Activated T-cell treated with anti-CD3 and anti-CD28 coated beads for 1 hour (primary cell): ENCODE measurements at regions not wholly inside any gene's neighbourhood (a gene's known extent, or its start where the extent isn't known, plus 50 kb on each side); places are given as distances from the start of the nearest gene placed in this dataset.
"Not testable (repeated sequence)": the region's sequence is repeated elsewhere in the genome, so short reads cannot be mapped to it uniquely, and the experiment has no call there.

ENCODE experiments used
- DNase-seq: peaks from one replicate; pipeline ENCODE4 v3.0.0-alpha.2; 2020; ENCODE audit warnings: low read depth

GRCh38 chr1:238764779-238765178, 621.6 kb upstream of the CHRM3 start:
- no peak for DNase-seq

- DNase-seq: no peak
These were observed 633.1 kb upstream of the CHRM3 start for GRCh38 chr1:238753252-238753651.

GRCh38 chr1:238752327-238752726, 634.0 kb upstream of the CHRM3 start:
- DNase-seq: no peak

GRCh38 chr1:238745069-238745468, 641.3 kb upstream of the CHRM3 start:
- no peak for DNase-seq

- no peak for DNase-seq
These were observed 647.5 kb upstream of the CHRM3 start for GRCh38 chr1:238738892-238739291.

GRCh38 chr1:238727670-238728069, 658.7 kb upstream of the CHRM3 start:
- no peak for DNase-seq

- no peak for DNase-seq
These were observed 663.6 kb upstream of the CHRM3 start for GRCh38 chr1:238722812-238723211.

GRCh38 chr1:238710697-238711096, 675.7 kb upstream of the CHRM3 start:
- no peak for DNase-seq

- no peak for DNase-seq
These were observed 685.3 kb upstream of the CHRM3 start for GRCh38 chr1:238701024-238701423.

GRCh38 chr1:238690415-238690814, 696.0 kb upstream of the CHRM3 start:
- no peak for DNase-seq

- DNase-seq: not testable (repeated sequence)
These were observed 701.8 kb upstream of the CHRM3 start for GRCh38 chr1:238684576-238684975.

GRCh38 chr1:238681451-238681850, 704.9 kb upstream of the CHRM3 start:
- DNase-seq: no peak

- no peak for DNase-seq
These were observed 705.3 kb upstream of the CHRM3 start for GRCh38 chr1:238681021-238681420.

- DNase-seq: no peak
These were observed 708.8 kb upstream of the CHRM3 start for GRCh38 chr1:238677567-238677966.

- no peak for DNase-seq
These were observed 711.1 kb upstream of the CHRM3 start for GRCh38 chr1:238675221-238675620.

- DNase-seq: no peak
These were observed 712.1 kb upstream of the CHRM3 start for GRCh38 chr1:238674316-238674715.

- no peak for DNase-seq
These were observed 712.8 kb upstream of the CHRM3 start for GRCh38 chr1:238673561-238673960.

- DNase-seq: no peak
These were observed 713.6 kb upstream of the CHRM3 start for GRCh38 chr1:238672806-238673205.

- no peak for DNase-seq
These were observed 714.1 kb upstream of the CHRM3 start for GRCh38 chr1:238672262-238672661.

- DNase-seq: no peak
These were observed 722.2 kb upstream of the CHRM3 start for GRCh38 chr1:238664139-238664538.

- DNase-seq: no peak
These were observed 725.5 kb upstream of the CHRM3 start for GRCh38 chr1:238660849-238661248.

GRCh38 chr1:238658763-238659162, 727.6 kb upstream of the CHRM3 start:
- no peak for DNase-seq

GRCh38 chr1:238653693-238654321, 732.6 kb upstream of the CHRM3 start:
- no peak for DNase-seq

GRCh38 chr1:238652346-238652968, 733.9 kb upstream of the CHRM3 start:
- DNase-seq: no peak
